GM12865 (cell line): ENCODE measurements at regions not wholly inside any gene's neighbourhood (a gene's known extent, or its start where the extent isn't known, plus 50 kb on each side); places are given as distances from the start of the nearest gene placed in this dataset.

Experiments used
- DNase-seq: peaks from one replicate; pipeline ENCODE4 v3.0.0; 2010; ENCODE audit warnings: low read depth
- H3K4me3 ChIP-seq: 2 replicates; pipeline ENCODE4 v1.5.1; 2011; ENCODE audit warnings: mild to moderate bottlenecking, low read depth, low read length, control low read depth
- TF ChIP-seq, protein P1 (sequence below): IDR thresholded peaks from 2 replicates; pipeline ENCODE4 v1.5.1; 2011; ENCODE audit warnings: low read length, control low read depth, low read depth, inconsistent platforms; ENCODE audit not compliant: insufficient read depth; ENCODE audit errors: missing control alignments

- DNase-seq: no peak
- TF ChIP-seq, protein P1, sequence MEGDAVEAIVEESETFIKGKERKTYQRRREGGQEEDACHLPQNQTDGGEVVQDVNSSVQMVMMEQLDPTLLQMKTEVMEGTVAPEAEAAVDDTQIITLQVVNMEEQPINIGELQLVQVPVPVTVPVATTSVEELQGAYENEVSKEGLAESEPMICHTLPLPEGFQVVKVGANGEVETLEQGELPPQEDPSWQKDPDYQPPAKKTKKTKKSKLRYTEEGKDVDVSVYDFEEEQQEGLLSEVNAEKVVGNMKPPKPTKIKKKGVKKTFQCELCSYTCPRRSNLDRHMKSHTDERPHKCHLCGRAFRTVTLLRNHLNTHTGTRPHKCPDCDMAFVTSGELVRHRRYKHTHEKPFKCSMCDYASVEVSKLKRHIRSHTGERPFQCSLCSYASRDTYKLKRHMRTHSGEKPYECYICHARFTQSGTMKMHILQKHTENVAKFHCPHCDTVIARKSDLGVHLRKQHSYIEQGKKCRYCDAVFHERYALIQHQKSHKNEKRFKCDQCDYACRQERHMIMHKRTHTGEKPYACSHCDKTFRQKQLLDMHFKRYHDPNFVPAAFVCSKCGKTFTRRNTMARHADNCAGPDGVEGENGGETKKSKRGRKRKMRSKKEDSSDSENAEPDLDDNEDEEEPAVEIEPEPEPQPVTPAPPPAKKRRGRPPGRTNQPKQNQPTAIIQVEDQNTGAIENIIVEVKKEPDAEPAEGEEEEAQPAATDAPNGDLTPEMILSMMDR: no peak
- no peak overlapping the region for H3K4me3 ChIP-seq
These were observed 99.0 kb upstream of the SSTR1 start for GRCh38 chr14:38108681-38109080.

GRCh38 chr14:38110258-38110657 is 97.4 kb upstream of the SSTR1 start:
- no peak overlapping the region for H3K4me3 ChIP-seq
- no peak for DNase-seq
- TF ChIP-seq, protein P1: no peak

GRCh38 chr14:38111046-38111445 is 96.7 kb upstream of the SSTR1 start:
- H3K4me3 ChIP-seq: no peak overlapping the region
- no peak for DNase-seq
- TF ChIP-seq, protein P1: no peak

- TF ChIP-seq, protein P1: no peak
- no peak for DNase-seq
These were observed 94.2 kb upstream of the SSTR1 start for GRCh38 chr14:38113546-38113945.

DNA sequence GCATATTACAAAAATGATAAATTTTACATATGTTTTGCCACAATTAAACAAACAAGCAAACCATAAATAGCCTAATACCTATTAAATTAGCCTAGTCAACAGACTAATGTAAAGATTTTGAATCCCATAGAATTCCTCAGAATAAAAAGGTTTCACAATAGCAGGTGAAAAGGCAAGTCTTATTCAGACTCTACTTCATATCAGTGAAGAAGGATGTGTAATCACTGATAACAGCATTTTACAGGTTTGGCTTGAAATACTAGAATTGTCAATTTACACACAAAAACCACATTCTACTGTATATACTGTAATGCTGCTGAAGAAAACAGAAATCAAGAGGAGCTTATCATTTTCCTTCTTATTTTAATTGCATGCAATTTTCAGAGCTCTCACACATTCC is 90.8 kb upstream of the SSTR1 start:
- no peak for DNase-seq
- TF ChIP-seq, protein P1: no peak
- H3K4me3 ChIP-seq: no peak overlapping the region

More at GRCh38 chr14:38113546-38113945, 94.2 kb upstream of the SSTR1 start:
- no peak overlapping the region for H3K4me3 ChIP-seq

DNA sequence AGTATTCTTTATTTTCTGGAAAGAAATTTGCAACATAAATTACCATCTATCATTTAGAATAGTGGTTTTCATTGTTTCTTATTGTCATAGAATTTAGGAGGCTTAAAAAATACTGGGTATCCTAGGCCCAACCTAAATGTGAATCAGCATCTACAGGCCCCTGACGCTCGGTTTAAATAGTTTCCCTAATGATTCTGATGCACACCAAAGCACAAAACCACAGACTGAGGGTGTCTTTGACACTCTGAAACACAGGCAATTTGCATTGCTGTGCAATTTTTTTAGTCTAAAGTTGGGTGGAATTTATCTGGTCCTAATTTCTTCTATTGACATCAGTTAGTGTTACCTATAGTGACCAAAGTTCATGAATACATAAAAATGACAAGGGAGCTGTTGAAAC is 87.6 kb upstream of the SSTR1 start:
- no peak for DNase-seq
- TF ChIP-seq, protein P1: no peak

GRCh38 chr14:38121320-38122020 is 86.2 kb upstream of the SSTR1 start:
- DNase-seq: no peak
- TF ChIP-seq, protein P1: no peak
- no peak overlapping the region for H3K4me3 ChIP-seq

More for the DNA sequence above, 87.6 kb upstream of the SSTR1 start:
- no peak overlapping the region for H3K4me3 ChIP-seq
